ENCODE measurements at regions not wholly inside any gene's neighbourhood (a gene's known extent, or its start where the extent isn't known, plus 50 kb on each side); places are given as distances from the start of the nearest gene placed in this dataset.

DNA sequence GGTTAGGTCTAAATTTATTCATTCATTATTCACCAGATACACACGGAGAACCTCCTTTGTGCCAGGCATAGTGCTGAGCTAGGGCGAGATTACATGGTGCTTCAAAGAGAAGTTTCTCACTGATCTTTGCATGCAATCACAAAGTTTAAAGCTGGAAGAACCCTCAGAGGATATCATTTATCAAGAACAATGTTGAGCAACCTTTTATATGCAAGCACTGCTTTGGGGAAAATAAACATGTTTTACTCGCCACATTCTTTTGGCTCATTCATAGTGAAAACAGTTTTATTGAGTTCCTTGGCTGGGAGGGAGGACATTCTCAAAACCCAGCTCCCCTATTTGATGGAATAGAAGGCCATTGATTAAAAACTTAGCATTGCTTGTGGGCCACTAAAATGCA lies 49.8 kb upstream of the XYLT1 start:
- intact Hi-C loops (cut with DNase I), result no loop called here
- Histone ChIP-seq H3K27ac (replicated peaks in 1 of 4) (no peak overlapping the region), H3K4me3 (no peak overlapping the region), H3K36me3 (no peaks in the 10 kb centered on the region), H3K9me3 (no peaks in the 10 kb centered on the region), H3K4me1 (no peaks in the 10 kb centered on the region), H3K27me3 (no peaks in the 10 kb centered on the region)
- no peak for DNase-seq (ENCODE audit: extremely low spot score)
- TF ChIP-seq, protein P1, sequence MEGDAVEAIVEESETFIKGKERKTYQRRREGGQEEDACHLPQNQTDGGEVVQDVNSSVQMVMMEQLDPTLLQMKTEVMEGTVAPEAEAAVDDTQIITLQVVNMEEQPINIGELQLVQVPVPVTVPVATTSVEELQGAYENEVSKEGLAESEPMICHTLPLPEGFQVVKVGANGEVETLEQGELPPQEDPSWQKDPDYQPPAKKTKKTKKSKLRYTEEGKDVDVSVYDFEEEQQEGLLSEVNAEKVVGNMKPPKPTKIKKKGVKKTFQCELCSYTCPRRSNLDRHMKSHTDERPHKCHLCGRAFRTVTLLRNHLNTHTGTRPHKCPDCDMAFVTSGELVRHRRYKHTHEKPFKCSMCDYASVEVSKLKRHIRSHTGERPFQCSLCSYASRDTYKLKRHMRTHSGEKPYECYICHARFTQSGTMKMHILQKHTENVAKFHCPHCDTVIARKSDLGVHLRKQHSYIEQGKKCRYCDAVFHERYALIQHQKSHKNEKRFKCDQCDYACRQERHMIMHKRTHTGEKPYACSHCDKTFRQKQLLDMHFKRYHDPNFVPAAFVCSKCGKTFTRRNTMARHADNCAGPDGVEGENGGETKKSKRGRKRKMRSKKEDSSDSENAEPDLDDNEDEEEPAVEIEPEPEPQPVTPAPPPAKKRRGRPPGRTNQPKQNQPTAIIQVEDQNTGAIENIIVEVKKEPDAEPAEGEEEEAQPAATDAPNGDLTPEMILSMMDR (IDR thresholded peaks at IDR 0.05), result no peak
- TF ChIP-seq POLR2AphosphoS5 (IDR thresholded peaks at IDR 0.05) (no peak), POLR2A (IDR thresholded peaks at IDR 0.05; ENCODE audit: low read depth) (no peak), EP300 (IDR thresholded peaks at IDR 0.05) (no peak)
- 66% methylated on average over 3 of the region's 3 CpGs for WGBS
